HG02973 (cell line): ENCODE measurements at regions not wholly inside any gene's neighbourhood (a gene's known extent, or its start where the extent isn't known, plus 50 kb on each side); places are given as distances from the start of the nearest gene placed in this dataset.
A peak's percentile ranks its signal among the peaks of the same experiment; 100 is the strongest.

Experiments used
- ATAC-seq: cut with Tn5 transposase; IDR thresholded peaks from one replicate; pipeline ENCODE4 v1.9.1; 2021; ENCODE audit warnings: moderate library complexity; ENCODE audit not compliant: unreplicated experiment

- peak; percentile 84 for ATAC-seq
Measured at GRCh38 chrX:20352935-20353336, 86.2 kb upstream of the RPS6KA3 start.

- ATAC-seq: peak; percentile 58
Measured at GRCh38 chrX:20352504-20352903, 85.8 kb upstream of the RPS6KA3 start.

DNA sequence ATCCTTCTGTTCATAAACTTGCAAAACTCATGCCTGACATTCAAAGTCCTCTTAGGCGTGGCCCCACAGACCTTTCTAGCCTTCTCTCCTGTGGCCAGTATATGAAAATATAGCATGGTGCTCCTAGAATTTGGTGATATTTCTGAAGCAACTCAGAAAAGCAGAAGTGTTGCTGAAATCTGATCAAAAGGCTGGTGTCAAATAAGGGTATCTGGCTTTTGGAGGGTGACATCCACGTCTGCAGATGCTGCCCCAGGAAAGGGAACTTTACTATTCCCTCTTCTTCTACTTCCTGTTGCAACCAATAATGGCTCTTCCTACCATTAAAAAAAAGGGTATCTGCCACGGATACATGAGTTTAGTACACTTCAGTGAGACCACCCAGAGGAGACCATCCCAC, 83.9 kb upstream of the RPS6KA3 start:
- no peak for ATAC-seq

GRCh38 chrX:20348139-20348538, 81.4 kb upstream of the RPS6KA3 start:
- no peak for ATAC-seq

DNA sequence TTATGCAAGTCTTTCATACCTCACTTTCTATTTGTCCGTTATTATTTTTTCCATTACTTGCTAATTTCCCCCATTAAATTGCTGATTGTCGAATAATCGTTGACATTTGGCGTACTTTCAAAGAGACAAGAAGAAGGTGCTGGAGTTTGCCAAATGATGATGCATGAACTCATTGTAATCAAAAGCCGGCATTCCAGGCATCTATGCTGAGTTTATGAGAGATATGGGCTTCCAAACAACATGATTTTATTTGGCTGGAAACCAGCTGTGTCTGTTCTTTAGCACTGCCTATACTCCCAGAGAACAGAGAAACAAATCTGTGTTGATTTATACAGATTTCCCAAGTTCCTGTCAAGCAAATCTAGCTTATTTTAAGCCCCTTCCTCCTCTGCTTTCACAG, 80.8 kb upstream of the RPS6KA3 start:
- no peak for ATAC-seq

DNA sequence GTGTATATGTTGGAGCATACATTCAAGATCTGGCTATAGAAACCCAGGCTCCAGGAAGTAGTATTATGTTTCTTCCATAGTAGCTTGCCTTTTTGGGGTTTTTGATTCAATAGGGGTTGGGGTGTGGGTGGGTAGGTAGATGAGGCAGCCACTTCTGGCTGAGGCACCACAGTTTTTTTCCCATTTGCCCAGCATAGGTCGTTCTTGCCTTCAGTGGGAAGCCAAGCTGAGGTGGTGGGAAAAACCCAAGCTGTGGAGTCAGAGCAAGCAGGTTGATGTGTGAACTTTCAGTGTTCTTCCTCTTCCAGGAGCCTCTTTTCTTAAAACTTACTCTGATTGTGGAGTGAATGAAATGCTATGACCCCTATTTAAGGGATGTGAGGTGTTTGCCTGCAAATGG, 67.0 kb upstream of the RPS6KA3 start:
- no peak for ATAC-seq

DNA sequence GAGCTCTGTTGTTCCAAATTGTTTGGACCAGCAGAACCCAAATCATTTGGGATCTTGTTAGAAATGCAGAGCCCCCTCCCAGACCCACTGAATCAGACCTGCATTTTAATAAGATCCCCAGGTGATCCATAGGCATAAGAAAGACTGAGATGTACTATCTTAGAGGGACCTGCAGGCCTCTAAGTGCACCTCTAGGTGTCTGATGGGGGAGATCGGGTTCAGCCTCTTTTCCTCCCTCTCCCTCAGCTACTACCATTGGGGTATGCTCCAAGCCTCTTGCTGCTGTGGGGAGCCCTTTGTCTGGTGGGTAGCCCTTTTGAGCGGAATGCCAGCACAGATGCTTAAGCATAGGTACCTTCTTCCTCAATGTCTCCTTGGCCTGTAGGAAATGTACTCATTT, 63.8 kb upstream of the RPS6KA3 start:
- no peak for ATAC-seq

DNA sequence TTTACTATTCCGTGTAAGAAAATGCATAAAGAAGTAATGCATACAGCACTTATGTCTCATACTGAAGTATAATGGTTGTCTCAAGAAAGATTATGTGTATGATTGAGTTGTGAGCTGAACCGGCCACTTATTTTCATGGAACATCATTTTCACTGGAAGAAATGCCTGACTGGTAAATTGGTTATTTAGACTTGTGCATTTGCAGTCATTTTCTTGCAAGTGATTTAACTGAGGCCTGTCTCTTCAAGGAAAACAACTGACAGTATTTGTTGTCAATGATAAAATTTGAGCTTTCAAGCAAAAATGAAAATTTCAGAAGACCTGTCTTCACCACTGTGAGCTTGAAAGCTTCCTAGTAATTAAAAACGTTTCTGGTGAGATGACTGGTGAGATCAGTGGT, 62.7 kb upstream of the RPS6KA3 start:
- ATAC-seq: no peak

GRCh38 chrX:20325786-20326388, 59.2 kb upstream of the RPS6KA3 start:
- ATAC-seq: no peak

GRCh38 chrX:20322887-20323286, 56.2 kb upstream of the RPS6KA3 start:
- ATAC-seq: no peak

GRCh38 chrX:20320461-20321159, 53.9 kb upstream of the RPS6KA3 start:
- peak; percentile 96 for ATAC-seq

DNA sequence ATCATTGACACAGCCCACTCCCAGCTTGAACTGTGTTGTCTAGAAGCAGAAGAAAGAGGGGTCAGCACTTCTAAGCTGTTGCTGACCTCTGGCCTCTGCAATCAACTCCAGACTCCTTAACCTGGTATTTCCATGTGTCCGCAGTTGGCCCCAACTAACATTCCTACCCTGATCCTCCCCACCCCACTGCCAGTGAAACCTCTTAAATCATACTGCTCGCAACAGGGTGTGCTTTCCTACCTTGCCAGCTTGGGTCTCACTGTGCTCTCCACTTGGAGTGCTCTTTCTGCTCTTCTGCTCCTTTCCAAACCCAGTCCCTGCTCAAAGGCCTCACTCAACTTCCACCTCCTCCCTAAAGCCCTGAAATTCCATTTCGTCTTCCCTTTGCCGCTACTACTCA, 52.3 kb upstream of the RPS6KA3 start:
- ATAC-seq: no peak

DNA sequence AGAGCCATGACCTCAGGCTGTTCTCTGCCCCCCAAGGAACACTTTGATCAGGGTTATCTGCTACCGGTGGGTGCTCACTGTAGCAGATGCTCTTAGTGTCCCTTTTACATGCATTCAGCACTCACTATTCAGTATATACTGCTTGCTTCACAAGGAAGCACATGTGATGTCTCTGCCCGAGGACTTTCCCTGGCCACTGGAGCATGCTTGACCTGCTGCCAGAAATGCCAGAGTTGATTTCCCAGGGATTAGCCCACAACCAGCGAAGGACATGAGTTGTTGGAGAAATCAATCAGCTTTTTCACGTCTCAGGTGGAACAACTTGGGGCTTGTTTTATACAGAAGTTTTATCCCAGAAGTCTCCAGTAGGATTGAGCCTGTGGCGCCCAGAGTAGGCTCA, 51.2 kb upstream of the RPS6KA3 start:
- ATAC-seq: no peak
